HPDE6-E6E7 (cell line): ENCODE measurements at regions not wholly inside any gene's neighbourhood (a gene's known extent, or its start where the extent isn't known, plus 50 kb on each side); places are given as distances from the start of the nearest gene placed in this dataset.
"Not testable (repeated sequence)": the region's sequence is repeated elsewhere in the genome, so short reads cannot be mapped to it uniquely, and the experiment has no call there.

ENCODE experiments used
- DNase-seq: peaks from one replicate; pipeline ENCODE4 v3.0.0; 2011; ENCODE audit warnings: missing footprints; ENCODE audit errors: extremely low spot score

DNA sequence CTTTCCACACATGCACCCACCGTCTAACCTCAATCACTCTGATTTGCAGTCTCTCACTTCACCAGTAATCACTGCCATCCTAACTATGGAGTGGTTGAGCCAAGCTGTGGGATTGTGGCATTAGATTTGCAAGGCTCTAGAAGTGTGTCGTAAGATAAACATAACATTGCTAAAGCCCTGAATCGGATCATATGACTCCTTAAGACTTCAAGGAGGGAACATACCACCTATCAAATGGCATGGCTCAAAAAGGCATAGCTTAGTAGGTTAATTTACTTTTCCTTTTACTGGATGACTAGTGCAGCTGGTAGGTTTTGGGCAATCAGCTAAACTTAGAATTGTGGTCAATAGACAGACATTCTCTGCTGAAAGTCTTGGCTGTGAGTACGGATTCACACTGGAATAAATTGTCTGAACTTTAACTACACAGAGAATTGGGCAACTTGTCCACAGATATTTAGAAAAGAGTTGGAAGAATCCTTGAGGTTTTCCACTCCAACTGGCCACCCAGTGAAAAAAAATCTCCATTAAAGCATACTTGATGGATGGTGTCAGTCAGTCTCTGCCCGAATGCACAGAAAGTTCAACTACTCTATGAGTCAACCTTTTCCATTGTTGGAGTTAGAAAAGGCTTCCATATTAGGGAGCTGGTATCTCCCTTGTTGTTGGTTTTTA is 476.7 kb upstream of the CBLB start:
- peak; percentile 16 for DNase-seq

DNA sequence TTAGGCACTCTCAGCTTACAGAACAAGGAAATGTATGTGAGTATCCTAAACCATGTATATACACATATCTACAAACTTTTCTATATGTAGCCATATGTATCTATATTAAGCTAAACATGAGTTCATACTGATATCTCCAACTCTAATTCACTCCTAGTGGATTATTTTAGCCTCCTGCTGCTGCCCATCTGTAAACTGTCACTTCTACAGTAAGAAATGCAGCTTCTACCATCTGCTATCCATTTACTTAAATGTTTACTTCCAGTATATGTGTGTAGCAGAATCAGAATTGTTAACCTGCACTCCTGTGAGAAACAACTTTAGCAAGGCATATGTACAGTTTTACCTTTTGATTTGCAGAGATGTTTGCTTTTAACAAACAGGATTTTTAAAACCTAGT is 478.5 kb upstream of the CBLB start:
- DNase-seq = no peak

- no peak for DNase-seq
These were observed 479.4 kb upstream of the CBLB start for GRCh38 chr3:106348139-106348690.

GRCh38 chr3:106349191-106349881 is 480.5 kb upstream of the CBLB start:
- DNase-seq = no peak

DNA sequence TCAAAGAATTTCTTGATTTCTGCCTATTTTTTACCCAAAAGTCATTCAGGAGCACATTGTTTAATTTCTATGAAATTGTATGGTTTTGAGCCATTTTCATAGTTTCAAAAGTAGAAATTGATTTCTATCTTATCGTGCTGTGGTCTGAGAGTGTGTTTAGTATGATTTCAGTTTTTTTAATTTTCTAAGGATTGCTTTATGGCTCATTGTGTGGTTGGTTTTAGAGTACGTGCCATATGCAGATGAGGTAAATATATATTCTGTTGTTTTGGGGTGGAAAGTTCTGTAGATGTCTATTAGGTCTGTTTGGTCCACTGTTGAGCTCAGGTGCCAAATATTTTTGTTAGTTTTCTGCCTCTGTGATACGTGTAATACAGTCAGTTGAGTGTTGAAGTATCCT is 487.1 kb upstream of the CBLB start:
- no peak for DNase-seq

GRCh38 chr3:106359692-106360091 is 490.9 kb upstream of the CBLB start:
- DNase-seq = no peak

GRCh38 chr3:106360901-106361300 is 492.1 kb upstream of the CBLB start:
- not testable (repeated sequence) for DNase-seq

GRCh38 chr3:106364477-106364876 is 495.7 kb upstream of the CBLB start:
- DNase-seq = no peak

DNA sequence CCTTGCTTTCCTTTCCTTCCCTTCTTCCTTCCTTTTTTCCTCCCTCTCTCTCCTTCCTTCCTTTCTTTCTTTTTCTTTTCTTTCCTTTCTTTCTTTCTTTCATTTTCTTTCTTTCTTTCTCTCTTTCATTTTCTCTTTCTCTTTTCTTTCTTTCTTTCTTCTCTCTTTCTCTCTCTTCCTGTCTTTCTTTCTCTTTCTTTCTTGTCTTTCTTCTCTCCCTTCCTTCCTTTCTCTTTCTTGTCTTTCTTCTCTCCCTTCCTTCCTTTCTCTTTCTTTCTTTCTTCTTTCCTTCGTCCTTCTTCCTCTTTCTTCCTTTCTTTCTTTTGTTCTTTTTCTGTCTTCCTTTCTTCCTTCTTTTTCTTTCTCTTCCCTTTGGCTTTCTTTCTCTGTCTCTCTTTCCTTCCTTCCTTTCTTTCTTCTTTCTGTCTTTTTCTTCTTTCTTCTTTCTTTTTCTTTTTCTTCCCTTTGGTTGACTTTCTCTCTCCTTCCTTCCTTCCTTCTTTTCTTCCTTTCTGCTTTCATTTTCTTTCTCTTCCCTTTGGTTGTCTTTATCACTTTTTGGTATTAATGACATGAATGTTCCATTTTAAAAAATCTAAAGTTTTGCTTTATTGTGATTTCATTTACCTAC is 496.4 kb upstream of the CBLB start:
- DNase-seq = no peak

DNA sequence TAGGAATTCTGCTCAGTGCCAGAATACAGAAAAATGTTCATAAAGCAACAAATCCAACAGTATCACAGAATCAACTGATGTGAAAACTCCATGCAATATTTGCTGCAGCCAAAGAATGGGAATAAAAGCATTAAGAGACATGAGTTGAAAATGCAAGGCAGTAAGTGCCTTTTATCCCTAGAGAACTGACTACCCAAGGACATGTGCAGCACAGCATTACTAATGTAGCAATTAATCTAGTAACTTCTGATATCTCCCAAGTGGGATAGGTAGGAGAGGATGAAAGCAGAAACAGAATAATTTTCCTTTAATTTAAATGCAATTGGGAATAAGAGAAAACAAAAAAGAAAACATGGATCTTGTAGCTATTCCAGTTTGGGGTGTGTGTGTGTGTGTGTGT is 497.5 kb upstream of the CBLB start:
- DNase-seq = no peak

DNA sequence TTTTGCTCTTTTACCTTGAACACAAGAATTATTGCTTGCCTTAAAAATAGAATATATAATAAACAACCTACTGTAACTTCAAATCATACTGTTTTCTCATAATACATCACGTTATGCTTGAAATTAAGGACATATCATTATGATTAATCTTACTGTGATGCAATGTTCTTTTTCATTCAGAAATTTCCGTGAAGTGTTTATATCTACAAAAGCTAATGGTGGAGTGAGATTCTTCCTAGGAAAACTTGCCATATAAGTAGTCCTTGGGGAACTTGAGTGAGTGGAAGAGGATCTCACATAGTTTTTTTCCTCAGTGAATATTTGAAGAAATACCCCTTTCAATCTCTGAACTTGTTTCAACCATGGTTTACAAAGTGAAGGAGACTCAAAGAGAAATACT is 498.7 kb upstream of the CBLB start:
- no peak for DNase-seq

- no peak for DNase-seq
These were observed 502.6 kb upstream of the CBLB start for GRCh38 chr3:106371221-106371970.

GRCh38 chr3:106371971-106372805 is 503.4 kb upstream of the CBLB start:
- no peak for DNase-seq

- DNase-seq = no peak
These were observed 504.0 kb upstream of the CBLB start for GRCh38 chr3:106372806-106373190.

- no peak for DNase-seq
These were observed 507.3 kb upstream of the CBLB start for GRCh38 chr3:106376016-106376570.

DNA sequence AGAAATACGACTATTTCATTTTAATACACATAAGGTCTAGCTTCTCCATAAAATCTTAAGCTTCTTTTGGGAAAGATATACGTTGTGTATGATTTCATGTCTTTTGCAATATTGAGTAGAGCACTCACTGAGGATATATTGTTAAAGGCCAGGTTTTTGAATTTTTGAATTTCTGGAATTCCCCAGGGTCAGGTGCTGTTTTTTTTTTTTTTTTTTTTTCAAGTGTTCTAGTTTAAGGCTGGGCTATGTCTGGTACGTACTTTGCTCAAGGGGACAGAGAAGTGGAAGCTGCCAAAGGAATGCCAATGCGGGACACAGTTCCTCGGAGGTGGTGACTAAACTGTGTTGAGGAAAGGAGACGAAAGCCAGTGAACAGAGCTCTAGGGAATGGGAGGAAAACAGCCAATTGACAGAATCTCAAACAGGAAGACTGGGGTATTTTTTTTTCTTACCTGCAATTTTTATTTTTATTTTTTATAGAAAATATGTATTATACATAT is 510.5 kb upstream of the CBLB start:
- DNase-seq = no peak

GRCh38 chr3:106380232-106380631 is 511.4 kb upstream of the CBLB start:
- no peak for DNase-seq

- DNase-seq = no peak
These were observed 512.6 kb upstream of the CBLB start for GRCh38 chr3:106381286-106381938.

DNA sequence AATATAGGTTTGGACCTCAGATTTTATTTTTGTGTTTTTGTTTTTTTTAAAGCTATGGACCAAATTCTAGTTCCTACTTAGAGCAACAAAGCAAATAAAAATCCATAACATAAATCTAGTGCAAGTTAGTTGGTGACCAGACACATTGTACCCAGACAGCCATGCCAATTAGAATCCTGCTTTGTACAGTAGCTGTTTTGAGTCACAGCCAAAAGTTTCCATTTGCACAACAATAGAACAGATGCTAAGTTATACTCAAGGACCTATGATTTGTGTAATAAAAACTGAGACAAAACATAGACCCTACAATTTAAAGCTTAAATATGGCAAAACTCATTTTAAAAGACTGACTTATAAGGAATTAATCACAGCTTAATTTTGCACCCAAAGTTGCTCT is 513.1 kb upstream of the CBLB start:
- DNase-seq = no peak

GRCh38 chr3:106386050-106386449 is 517.2 kb upstream of the CBLB start:
- DNase-seq = no peak
